IMR-90 (cell line): ENCODE measurements at regions not wholly inside any gene's neighbourhood (a gene's known extent, or its start where the extent isn't known, plus 50 kb on each side); places are given as distances from the start of the nearest gene placed in this dataset.

Source experiments
- ATAC-seq: fragments of 200-7000 bp; cut with Tn5 transposase; 2 replicates; pipeline ENCODE4 v1.9.1; 2020; ENCODE audit warnings: low read depth, mild to moderate bottlenecking, moderate library complexity
- BruUV-seq: library from RNA; stranded (reverse); fragments of 400-500 nt; replicated peaks from 2 replicates; lab custom pipeline; 2021; lab: Mats Ljungman, UMichigan
- CTCF ChIA-PET: fragments of 300-600 bp; formaldehyde crosslinking; extraction: SDS; loops from one replicate; lab custom pipeline; 2021; ENCODE audit warnings: antibody characterized with exemption; lab: Yijun Ruan, JAX
- POLR2A ChIA-PET: fragments of 300-600 bp; sonication (Branson Sonifier 250); formaldehyde crosslinking; loops from one replicate; lab custom pipeline; 2022; ENCODE audit warnings: antibody characterized with exemption; ENCODE audit not compliant: unreplicated experiment; lab: Charles Lee
- DNase-seq: peaks from one replicate; pipeline ENCODE4 v3.0.0; 2013
- H2AFZ ChIP-seq: replicated peaks from 2 replicates; pipeline ENCODE3; 2013; ENCODE audit warnings: low read length, mild to moderate bottlenecking; ENCODE audit not compliant: poor library complexity
- H2AK5ac ChIP-seq: 2 replicates; pipeline ENCODE4 v1.6.1; 2013; ENCODE audit warnings: low read depth, low read length, inconsistent platforms
- H2AK9ac ChIP-seq: replicated peaks from 2 replicates; pipeline ENCODE3; 2013; ENCODE audit warnings: mild to moderate bottlenecking, low read depth, low read length, moderate library complexity; ENCODE audit not compliant: poor library complexity
- H2BK120ac ChIP-seq: 2 replicates; pipeline ENCODE4 v1.6.1; 2013; ENCODE audit warnings: low read depth, low read length, inconsistent platforms
- H2BK15ac ChIP-seq: 3 replicates; pipeline ENCODE4 v1.6.1; 2013; ENCODE audit warnings: low read depth, low read length, inconsistent platforms
- H2BK20ac ChIP-seq: 2 replicates; pipeline ENCODE4 v1.6.1; 2013; ENCODE audit warnings: low read depth, mild to moderate bottlenecking, inconsistent platforms, low read length, moderate library complexity
- H2BK5ac ChIP-seq: 2 replicates; pipeline ENCODE4 v1.6.1; 2013; ENCODE audit warnings: mild to moderate bottlenecking, low read depth, low read length, inconsistent platforms; ENCODE audit not compliant: poor library complexity, severe bottlenecking
- H3K14ac ChIP-seq: replicated peaks from 2 replicates; pipeline ENCODE4 v1.6.1; 2013; ENCODE audit warnings: low read depth, low read length, inconsistent platforms
- H3K18ac ChIP-seq: 2 replicates; pipeline ENCODE4 v1.6.1; 2013; ENCODE audit warnings: low read depth, low read length, control low read depth
- H3K23ac ChIP-seq: 2 replicates; pipeline ENCODE4 v1.6.1; 2013; ENCODE audit warnings: low read depth, low read length, inconsistent platforms
- H3K27ac ChIP-seq: 2 replicates; pipeline ENCODE4 v1.5.1; 2013; ENCODE audit warnings: mild to moderate bottlenecking, control low read depth, low read length; ENCODE audit not compliant: insufficient read depth
- H3K27me3 ChIP-seq: 2 replicates; pipeline ENCODE4 v1.6.1; 2013; ENCODE audit warnings: low read length; ENCODE audit not compliant: control insufficient read depth, insufficient read depth
- H3K36me3 ChIP-seq: 2 replicates; pipeline ENCODE4 v1.6.1; 2013; ENCODE audit warnings: low read length, mixed read lengths; ENCODE audit not compliant: control insufficient read depth, insufficient read depth
- H3K4ac ChIP-seq: 2 replicates; pipeline ENCODE4 v1.6.1; 2013; ENCODE audit warnings: low read depth, low read length, inconsistent platforms
- H3K4me1 ChIP-seq: 2 replicates; pipeline ENCODE4 v1.6.1; 2013; ENCODE audit warnings: low read length, mixed read lengths; ENCODE audit not compliant: control insufficient read depth, insufficient read depth
- H3K4me2 ChIP-seq: 2 replicates; pipeline ENCODE4 v1.6.1; 2013; ENCODE audit warnings: low read depth, mild to moderate bottlenecking, control low read depth, low read length, moderate library complexity
- H3K4me3 ChIP-seq: 2 replicates; pipeline ENCODE4 v1.5.1; 2013; ENCODE audit warnings: low read depth, mild to moderate bottlenecking, control low read depth, low read length, moderate library complexity; ENCODE audit not compliant: insufficient read depth
- H3K56ac ChIP-seq: 2 replicates; pipeline ENCODE4 v1.6.1; 2013; ENCODE audit warnings: low read length, inconsistent platforms; ENCODE audit not compliant: insufficient read depth; ENCODE audit errors: extremely low read depth
- H3K79me1 ChIP-seq, 2 experiments: 2 replicates each; pipeline ENCODE4 v1.6.1; 2013; ENCODE audit warnings: low read length in 2 of 2, inconsistent platforms in 1 of 2, low read depth in 1 of 2
- H3K9ac ChIP-seq: 2 replicates; pipeline ENCODE4 v1.6.1; 2013; ENCODE audit warnings: low read depth, low read length, control low read depth
- H3K9me1 ChIP-seq: 2 replicates; pipeline ENCODE4 v1.6.1; 2013; ENCODE audit warnings: low read length, inconsistent platforms; ENCODE audit not compliant: insufficient read depth
- H3K9me3 ChIP-seq: 2 replicates; pipeline ENCODE4 v1.6.1; 2013; ENCODE audit warnings: low read length; ENCODE audit not compliant: control insufficient read depth, insufficient read depth
- H4K20me1 ChIP-seq: 2 replicates; pipeline ENCODE4 v1.6.1; 2013; ENCODE audit warnings: low read length, inconsistent platforms; ENCODE audit not compliant: insufficient read depth
- H4K5ac ChIP-seq: 2 replicates; pipeline ENCODE4 v1.6.1; 2013; ENCODE audit warnings: mild to moderate bottlenecking, low read depth, low read length, control low read depth
- H4K8ac ChIP-seq, 2 experiments: 2 replicates each; pipeline ENCODE4 v1.6.1; 2013; ENCODE audit warnings: low read depth in 2 of 2, low read length in 2 of 2, control low read depth in 1 of 2, inconsistent platforms in 1 of 2
- H4K91ac ChIP-seq: 2 replicates; pipeline ENCODE4 v1.6.1; 2013; ENCODE audit warnings: low read depth, low read length, inconsistent platforms; ENCODE audit not compliant: insufficient read depth
- BHLHE40 ChIP-seq: fragments of 150-350 bp; IDR thresholded peaks from 2 replicates; pipeline ENCODE4 v1.6.1; 2016; ENCODE audit warnings: mild to moderate bottlenecking, low read depth, low read length
- CHD1 ChIP-seq: IDR thresholded peaks from 2 replicates; pipeline ENCODE4 v1.6.1; 2012; ENCODE audit warnings: low read depth, low read length, improper control_type of control experiment
- MAZ ChIP-seq: IDR thresholded peaks from 2 replicates; pipeline ENCODE4 v1.6.1; 2012; ENCODE audit warnings: low read depth, mild to moderate bottlenecking, low read length, improper control_type of control experiment, moderate library complexity, borderline replicate concordance
- POLR2A ChIP-seq: IDR thresholded peaks from 2 replicates; pipeline ENCODE4 v1.6.1; 2012; ENCODE audit warnings: mild to moderate bottlenecking, low read depth, low read length
- RAD21 ChIP-seq: IDR thresholded peaks from 2 replicates; pipeline ENCODE4 v1.6.1; 2012; ENCODE audit warnings: low read length, improper control_type of control experiment
- RFX5 ChIP-seq: IDR thresholded peaks from 2 replicates; pipeline ENCODE4 v1.8.0; 2012; ENCODE audit warnings: low read depth, mild to moderate bottlenecking, low read length, moderate library complexity
- SMC3 ChIP-seq: fragments of 150-350 bp; IDR thresholded peaks from 2 replicates; pipeline ENCODE4 v1.6.1; 2016; ENCODE audit warnings: low read depth, mild to moderate bottlenecking, antibody characterized with exemption, low read length, moderate library complexity
- WGBS, 2 experiments: methylation state at CpG; one replicate each; pipeline versions ENCODE4 v1.1.5 to v1.1.7; 2013; ENCODE audit warnings: missing lambda C conversion rate in 2 of 2; ENCODE audit not compliant: insufficient read length in 1 of 2; ENCODE audit errors: extremely low coverage in 2 of 2; 5-methylcytosine and 5-hydroxymethylcytosine counted together
- dilution Hi-C: fragments of 300-500 bp; cut with HindIII; formaldehyde crosslinking; loops from one replicate; pipeline ENCODE4 v1.14.3; 2018; ENCODE audit warnings: low sequenced_read_pairs; ENCODE audit not compliant: unreplicated experiment
- in situ Hi-C: fragments of 300-500 bp; cut with MboI; formaldehyde crosslinking; loops from 3 replicates; pipeline ENCODE4 v1.14.3; 2019; ENCODE audit warnings: low sequenced_read_pairs, inconsistent platforms, mixed read lengths
- intact Hi-C: fragments of 100-400 bp; cut with micrococcal nuclease; formaldehyde crosslinking; loops from 2 replicates; pipeline ENCODE4 v1.10.0; 2022

DNA sequence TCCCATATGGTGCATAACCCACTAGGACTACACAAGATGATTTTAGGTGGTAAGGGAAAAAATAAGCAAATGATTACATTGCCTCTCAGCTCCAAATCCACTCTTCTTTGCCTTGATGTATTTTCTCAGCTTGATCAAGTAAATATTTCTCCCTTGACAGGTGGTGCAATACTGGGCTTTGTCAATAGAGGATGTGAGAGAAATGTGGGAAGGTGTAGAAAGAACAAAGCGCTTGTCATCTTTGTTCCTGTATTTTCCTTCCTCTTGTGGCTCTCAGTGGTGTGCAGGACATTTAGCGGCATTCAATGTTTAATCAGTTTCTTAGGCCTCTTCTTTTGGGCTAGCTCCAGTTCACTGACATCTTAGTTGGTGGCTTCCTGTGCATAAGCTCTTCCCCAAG lies 1165.8 kb upstream of the GOT2 start:
- no peaks in the 10 kb centered on the region for H4K20me1 ChIP-seq
- no peak overlapping the region for H3K9ac ChIP-seq
- H3K56ac ChIP-seq = no peak overlapping the region
- H3K18ac ChIP-seq = no peak overlapping the region
- no peak overlapping the region for H2AK9ac ChIP-seq
- H2BK15ac ChIP-seq = no peak overlapping the region
- no peaks in the 10 kb centered on the region for H3K36me3 ChIP-seq
- no peak overlapping the region for H2BK20ac ChIP-seq
- no peaks in the 10 kb centered on the region for H3K4me1 ChIP-seq
- dilution Hi-C loops (no loop called here), in situ Hi-C loops (no loop called here), intact Hi-C loops (no loop called here)
- TF ChIP-seq RFX5 (no peak), POLR2A (no peak), RAD21 (no peak), CHD1 (no peak), BHLHE40 (no peak), SMC3 (no peak), MAZ (no peak)
- WGBS, 2 experiments = 86% methylated on average over 1 of the region's 2 CpGs; no CpG with 5 or more reads in 1 of the 2 experiments
- ATAC-seq (no peak), DNase-seq (no peak)
- H3K23ac ChIP-seq = no peak overlapping the region
- no peak overlapping the region for H4K8ac ChIP-seq
- H3K4me2 ChIP-seq = no peak overlapping the region
- no peak overlapping the region for H4K91ac ChIP-seq
- no peak overlapping the region for H2AK5ac ChIP-seq
- H3K27ac ChIP-seq = no peak overlapping the region
- H3K14ac ChIP-seq = no peak overlapping the region
- H3K79me1 ChIP-seq = no peaks in the 10 kb centered on the region
- BruUV-seq = no TSS peak
- no peak overlapping the region for H3K4me3 ChIP-seq
- H4K5ac ChIP-seq = no peak overlapping the region
- H3K9me3 ChIP-seq = no peaks in the 10 kb centered on the region; the same call in 1 of the 2 replicates
- no peak overlapping the region for H2BK5ac ChIP-seq
- H3K9me1 ChIP-seq = no peaks in the 10 kb centered on the region
- no peaks in the 10 kb centered on the region for H3K27me3 ChIP-seq
- POLR2A ChIA-PET = no interaction called here
- no peak overlapping the region for H2BK120ac ChIP-seq
- no peak overlapping the region for H2AFZ ChIP-seq
- CTCF ChIA-PET = no interaction called here
- H3K4ac ChIP-seq = no peak overlapping the region
